ENCODE measurements at regions not wholly inside any gene's neighbourhood (a gene's known extent, or its start where the extent isn't known, plus 50 kb on each side); places are given as distances from the start of the nearest gene placed in this dataset.

- Histone ChIP-seq H3K27me3 (no peaks in the 10 kb centered on the region), H3K4me3 (no peak overlapping the region), H3K9me3 (no peaks in the 10 kb centered on the region), H3K36me3 (no peaks in the 10 kb centered on the region), H3K27ac (no peak overlapping the region), H3K4me1 (no peaks in the 10 kb centered on the region)
- intact Hi-C loops (cut with DNase I), result no loop called here
- TF ChIP-seq POLR2AphosphoS5 (IDR thresholded peaks at IDR 0.05; ENCODE audit: insufficient read depth in 1 of 2, low read depth in 1 of 2) (no peak), CTCF (IDR thresholded peaks at IDR 0.05) (no peak), POLR2A (IDR thresholded peaks at IDR 0.05) (no peak)
- DNase-seq (ENCODE audit: extremely low spot score in 2 of 2), result no peak
Observed at GRCh38 chr20:63118303-63119120, 97.4 kb downstream of the YTHDF1 start.

GRCh38 chr20:63117661-63118302, 98.1 kb downstream of the YTHDF1 start:
- Histone ChIP-seq H3K4me3 (no peak overlapping the region), H3K27ac (no peak overlapping the region), H3K36me3 (no peaks in the 10 kb centered on the region), H3K4me1 (no peaks in the 10 kb centered on the region), H3K27me3 (no peaks in the 10 kb centered on the region), H3K9me3 (no peaks in the 10 kb centered on the region)
- TF ChIP-seq POLR2AphosphoS5 (IDR thresholded peaks at IDR 0.05; ENCODE audit: insufficient read depth in 1 of 2, low read depth in 1 of 2), result no peak
- TF ChIP-seq CTCF (IDR thresholded peaks at IDR 0.05), result no peak
- TF ChIP-seq POLR2A (IDR thresholded peaks at IDR 0.05), result no peak
- DNase-seq (ENCODE audit: extremely low spot score in 2 of 2), result no peak
- intact Hi-C loops (cut with DNase I), result no loop called here

GRCh38 chr20:63117151-63117550, 98.8 kb downstream of the YTHDF1 start:
- DNase-seq (ENCODE audit: extremely low spot score in 2 of 2), result no peak
- no peaks in the 10 kb centered on the region for H3K27me3 ChIP-seq
- intact Hi-C loops (cut with DNase I), result no loop called here

GRCh38 chr20:63116412-63117106, 99.4 kb downstream of the YTHDF1 start:
- no peak overlapping the region for H3K4me3 ChIP-seq
- no peaks in the 10 kb centered on the region for H3K4me1 ChIP-seq
- no peak for DNase-seq (ENCODE audit: extremely low spot score in 2 of 2)
- intact Hi-C loops (cut with DNase I), result no loop called here
- no peaks in the 10 kb centered on the region for H3K36me3 ChIP-seq
- no peaks in the 10 kb centered on the region for H3K9me3 ChIP-seq
- H3K27me3 ChIP-seq, result no peaks in the 10 kb centered on the region
- no peak overlapping the region for H3K27ac ChIP-seq
- TF ChIP-seq CTCF (IDR thresholded peaks at IDR 0.05) (no peak), POLR2AphosphoS5 (IDR thresholded peaks at IDR 0.05; ENCODE audit: insufficient read depth in 1 of 2, low read depth in 1 of 2) (no peak), POLR2A (IDR thresholded peaks at IDR 0.05) (no peak)

More at GRCh38 chr20:63117151-63117550, 98.8 kb downstream of the YTHDF1 start:
- Histone ChIP-seq H3K36me3 (no peaks in the 10 kb centered on the region), H3K4me3 (no peak overlapping the region), H3K4me1 (no peaks in the 10 kb centered on the region), H3K27ac (no peak overlapping the region), H3K9me3 (no peaks in the 10 kb centered on the region)
- TF ChIP-seq POLR2A (IDR thresholded peaks at IDR 0.05) (no peak), POLR2AphosphoS5 (IDR thresholded peaks at IDR 0.05; ENCODE audit: insufficient read depth in 1 of 2, low read depth in 1 of 2) (no peak)

- no peaks in the 10 kb centered on the region for H3K36me3 ChIP-seq
- intact Hi-C loops (cut with DNase I), result no loop called here
- no peak overlapping the region for H3K4me3 ChIP-seq
- H3K27ac ChIP-seq, result no peak overlapping the region
- no peak for DNase-seq (ENCODE audit: extremely low spot score in 2 of 2)
- no peaks in the 10 kb centered on the region for H3K4me1 ChIP-seq
- H3K9me3 ChIP-seq, result no peaks in the 10 kb centered on the region
- H3K27me3 ChIP-seq, result no peaks in the 10 kb centered on the region
- no peak for TF ChIP-seq POLR2A (IDR thresholded peaks at IDR 0.05)
Observed at GRCh38 chr20:63115651-63116411, 100.1 kb downstream of the YTHDF1 start.

Measured in vagina (tissue), 2 donors.